Keratinocyte (primary cell): ENCODE measurements at regions not wholly inside any gene's neighbourhood (a gene's known extent, or its start where the extent isn't known, plus 50 kb on each side); places are given as distances from the start of the nearest gene placed in this dataset.

Experiments
- DNase-seq: peaks from one replicate; pipeline ENCODE4 v3.0.0-alpha.2; 2011; ENCODE audit warnings: low read depth, missing footprints, low spot score
- FAIRE-seq: peaks from 2 replicates; lab custom pipeline; 2011; peaks lifted over from hg19 to GRCh38; lab: Jason Lieb, UNC
- H2AFZ ChIP-seq: 2 replicates; pipeline ENCODE4 v1.6.0; 2012; ENCODE audit warnings: low read length, control low read depth, inconsistent platforms; ENCODE audit not compliant: control insufficient read depth
- H3K27ac ChIP-seq: 2 replicates; pipeline ENCODE4 v1.5.1; 2011; ENCODE audit warnings: low read length; ENCODE audit not compliant: control insufficient read depth, insufficient read depth
- H3K27me3 ChIP-seq: 3 replicates; pipeline ENCODE4 v1.6.0; 2011; ENCODE audit warnings: low read length; ENCODE audit not compliant: control insufficient read depth, insufficient read depth; ENCODE audit errors: extremely low read depth
- H3K36me3 ChIP-seq, 2 experiments: 2 replicates in 1 of 2; 3 replicates in 1 of 2; pipeline ENCODE4 v1.5.1; 2011; ENCODE audit warnings: low read length in 2 of 2, mild to moderate bottlenecking in 1 of 2; ENCODE audit not compliant: control insufficient read depth in 2 of 2, insufficient read depth in 2 of 2; ENCODE audit errors: extremely low read depth in 1 of 2
- H3K4me1 ChIP-seq: 3 replicates; pipeline ENCODE4 v1.5.1; 2011; ENCODE audit warnings: low read length; ENCODE audit not compliant: control insufficient read depth, insufficient read depth; ENCODE audit errors: extremely low read depth
- H3K4me2 ChIP-seq: 3 replicates; pipeline ENCODE4 v1.6.0; 2011; ENCODE audit warnings: low read depth, low read length; ENCODE audit not compliant: control insufficient read depth, insufficient read depth; ENCODE audit errors: extremely low read depth
- H3K4me3 ChIP-seq, 3 experiments: fragments of 200-600 bp in 1 of 3; sonication (generic) in 1 of 3; 2 replicates in 2 of 3; 3 replicates in 1 of 3; pipeline ENCODE4 v1.5.1; 2011 to 2016; ENCODE audit warnings: low read length in 3 of 3, mild to moderate bottlenecking in 3 of 3, control low read depth in 2 of 3, inconsistent platforms in 1 of 3, low read depth in 1 of 3, mixed read lengths in 1 of 3, mixed run types in 1 of 3, moderate library complexity in 1 of 3; ENCODE audit not compliant: control insufficient read depth in 2 of 3, insufficient read depth in 2 of 3; ENCODE audit errors: extremely low read depth in 1 of 3
- H3K79me2 ChIP-seq: 2 replicates; pipeline ENCODE4 v1.6.0; 2012; ENCODE audit warnings: low read length; ENCODE audit not compliant: control insufficient read depth, insufficient read depth
- H3K9ac ChIP-seq: 3 replicates; pipeline ENCODE4 v1.6.0; 2011; ENCODE audit warnings: low read length; ENCODE audit not compliant: control insufficient read depth, insufficient read depth; ENCODE audit errors: extremely low read depth
- H3K9me1 ChIP-seq: 3 replicates; pipeline ENCODE4 v1.6.0; 2011; ENCODE audit warnings: low read length; ENCODE audit not compliant: control insufficient read depth, insufficient read depth; ENCODE audit errors: extremely low read depth
- H3K9me3 ChIP-seq: 2 replicates; pipeline ENCODE4 v1.5.1; 2012; ENCODE audit warnings: low read depth, low read length; ENCODE audit not compliant: control insufficient read depth
- H4K20me1 ChIP-seq: 3 replicates; pipeline ENCODE4 v1.6.0; 2011; ENCODE audit warnings: low read length; ENCODE audit not compliant: control insufficient read depth, insufficient read depth; ENCODE audit errors: extremely low read depth
- EZH2 ChIP-seq: IDR thresholded peaks from one replicate; pipeline ENCODE4 v1.6.1; 2012; ENCODE audit warnings: inconsistent platforms, mild to moderate bottlenecking, low read length, moderate library complexity
- dilution Hi-C: fragments of 300-500 bp; cut with MboI; formaldehyde crosslinking; loops from one replicate; pipeline ENCODE4 v1.7.0; 2020; ENCODE audit warnings: low sequenced_read_pairs; ENCODE audit not compliant: extremely low pct_ligation_motif_present
- TF ChIP-seq, protein P1 (sequence below), 3 experiments: IDR thresholded peaks in 1 of 3; conservative IDR thresholded peaks in 1 of 3; optimal IDR thresholded peaks in 1 of 3; 2 replicates in 2 of 3; 3 replicates in 1 of 3; pipeline versions ENCODE3 to v1.5.1; 2011; ENCODE audit warnings: low read length in 3 of 3, mild to moderate bottlenecking in 3 of 3, moderate library complexity in 2 of 3, control low read depth in 1 of 3, inconsistent platforms in 1 of 3; ENCODE audit not compliant: insufficient read depth in 2 of 3; ENCODE audit errors: extremely low read depth in 1 of 3

DNA sequence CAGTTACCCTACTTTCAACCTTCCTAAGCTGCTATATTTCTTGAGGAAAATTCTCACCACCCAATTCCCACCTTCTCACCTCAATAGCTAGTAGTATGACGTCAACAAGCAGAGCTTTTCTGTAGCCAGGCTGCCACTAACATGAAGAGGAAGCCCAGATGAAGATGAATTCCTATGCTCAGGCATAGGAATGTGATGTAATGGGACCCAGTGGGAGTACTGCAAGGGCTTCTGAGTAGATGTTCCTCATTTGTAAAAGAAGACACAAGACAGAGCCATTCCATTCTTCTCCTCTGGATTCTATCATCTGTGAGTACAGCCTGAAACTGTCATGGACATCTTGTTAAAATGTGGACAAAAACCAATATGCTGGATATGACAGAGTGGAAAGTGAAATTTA lies 81.6 kb upstream of the KLF3 start:
- Histone ChIP-seq H3K9me3 (no peaks in the 10 kb centered on the region), H3K79me2 (no peaks in the 10 kb centered on the region), H3K4me3 (no peak overlapping the region), H3K4me1 (no peaks in the 10 kb centered on the region), H3K27ac (no peak overlapping the region), H3K36me3 (no peaks in the 10 kb centered on the region), H4K20me1 (no peaks in the 10 kb centered on the region), H2AFZ (no peak overlapping the region), H3K9ac (no peak overlapping the region), H3K4me2 (no peak overlapping the region), H3K9me1 (no peaks in the 10 kb centered on the region), H3K27me3 (peaks cover 4% of the 10 kb centered on the region)
- dilution Hi-C loops = no loop called here
- no peak for TF ChIP-seq EZH2
- TF ChIP-seq, protein P1, sequence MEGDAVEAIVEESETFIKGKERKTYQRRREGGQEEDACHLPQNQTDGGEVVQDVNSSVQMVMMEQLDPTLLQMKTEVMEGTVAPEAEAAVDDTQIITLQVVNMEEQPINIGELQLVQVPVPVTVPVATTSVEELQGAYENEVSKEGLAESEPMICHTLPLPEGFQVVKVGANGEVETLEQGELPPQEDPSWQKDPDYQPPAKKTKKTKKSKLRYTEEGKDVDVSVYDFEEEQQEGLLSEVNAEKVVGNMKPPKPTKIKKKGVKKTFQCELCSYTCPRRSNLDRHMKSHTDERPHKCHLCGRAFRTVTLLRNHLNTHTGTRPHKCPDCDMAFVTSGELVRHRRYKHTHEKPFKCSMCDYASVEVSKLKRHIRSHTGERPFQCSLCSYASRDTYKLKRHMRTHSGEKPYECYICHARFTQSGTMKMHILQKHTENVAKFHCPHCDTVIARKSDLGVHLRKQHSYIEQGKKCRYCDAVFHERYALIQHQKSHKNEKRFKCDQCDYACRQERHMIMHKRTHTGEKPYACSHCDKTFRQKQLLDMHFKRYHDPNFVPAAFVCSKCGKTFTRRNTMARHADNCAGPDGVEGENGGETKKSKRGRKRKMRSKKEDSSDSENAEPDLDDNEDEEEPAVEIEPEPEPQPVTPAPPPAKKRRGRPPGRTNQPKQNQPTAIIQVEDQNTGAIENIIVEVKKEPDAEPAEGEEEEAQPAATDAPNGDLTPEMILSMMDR (optimal IDR thresholded peaks at IDR 0.05 in 1 of 3, IDR thresholded peaks at IDR 0.05 in 1 of 3, conservative IDR thresholded peaks at IDR 0.05 in 1 of 3; ENCODE audit: extremely low read depth in 1 of 3, insufficient read depth in 2 of 3, low read length in 3 of 3) = no peak
- DNase-seq (no peak), FAIRE-seq (no peak)

DNA sequence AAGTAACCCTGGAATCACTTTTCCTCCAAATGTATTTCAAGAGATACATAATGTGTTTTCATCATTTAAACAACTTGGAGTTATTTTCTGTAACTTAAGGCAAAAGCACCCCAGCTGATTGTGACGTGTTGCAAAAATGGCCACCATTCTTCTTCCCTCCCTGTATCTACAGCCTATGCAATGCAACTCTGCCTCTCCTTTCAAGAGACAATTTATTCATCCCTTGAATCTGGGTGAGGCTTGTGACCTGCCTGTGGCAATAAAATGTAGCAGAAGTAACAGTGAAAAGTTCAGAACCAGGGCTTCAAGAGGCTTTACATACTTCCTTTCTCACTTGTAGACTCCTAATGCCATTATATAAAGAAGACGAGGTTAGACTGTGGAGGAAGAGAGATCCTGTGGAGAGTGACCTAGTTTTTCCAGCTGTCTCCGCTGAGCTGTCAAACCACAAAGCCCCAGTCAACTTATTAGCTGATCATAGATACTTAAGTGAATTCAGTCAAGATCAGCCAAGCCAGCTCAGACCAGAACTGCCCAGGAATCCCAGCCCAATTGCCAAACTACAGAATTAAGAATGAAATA lies 81.0 kb upstream of the KLF3 start:
- Histone ChIP-seq H3K4me2 (no peak overlapping the region), H3K79me2 (no peaks in the 10 kb centered on the region), H3K9ac (no peak overlapping the region), H3K4me3 (no peak overlapping the region), H3K36me3 (no peaks in the 10 kb centered on the region), H3K9me3 (no peaks in the 10 kb centered on the region), H3K4me1 (no peaks in the 10 kb centered on the region), H2AFZ (no peak overlapping the region), H3K9me1 (no peaks in the 10 kb centered on the region), H3K27me3 (peaks cover 4% of the 10 kb centered on the region), H4K20me1 (no peaks in the 10 kb centered on the region), H3K27ac (no peak overlapping the region)
- FAIRE-seq (no peak), DNase-seq (no peak)
- dilution Hi-C loops = no loop called here
- no peak for TF ChIP-seq EZH2
- TF ChIP-seq, protein P1 (optimal IDR thresholded peaks at IDR 0.05 in 1 of 3, IDR thresholded peaks at IDR 0.05 in 1 of 3, conservative IDR thresholded peaks at IDR 0.05 in 1 of 3; ENCODE audit: extremely low read depth in 1 of 3, insufficient read depth in 2 of 3, low read length in 3 of 3) = no peak
